PC-9 (cell line): ENCODE measurements at regions not wholly inside any gene's neighbourhood (a gene's known extent, or its start where the extent isn't known, plus 50 kb on each side); places are given as distances from the start of the nearest gene placed in this dataset.

Experiments used
- BruUV-seq: library from RNA; stranded (reverse); fragments of 400-500 nt; replicated peaks from 2 replicates; lab custom pipeline; 2021; lab: Mats Ljungman, UMichigan
- CTCF ChIA-PET: fragments of 300-600 bp; sonication (Branson Sonifier 250); formaldehyde crosslinking; loops from one replicate; lab custom pipeline; 2022; ENCODE audit warnings: antibody characterized with exemption; lab: Charles Lee
- POLR2A ChIA-PET: fragments of 300-600 bp; sonication (Branson Sonifier 250); formaldehyde crosslinking; loops from one replicate; lab custom pipeline; 2022; ENCODE audit warnings: antibody characterized with exemption; ENCODE audit not compliant: unreplicated experiment; lab: Charles Lee
- DNase-seq, 2 experiments: peaks; one replicate each; pipeline versions ENCODE4 v3.0.0 to v3.0.0-alpha.2; 2015 to 2022; ENCODE audit warnings: mixed read lengths in 1 of 2
- H2AFZ ChIP-seq: fragments of 200-600 bp; sonication (generic); 2 replicates; pipeline ENCODE4 v1.8.1; 2017; ENCODE audit warnings: antibody characterized with exemption
- H3F3A ChIP-seq: fragments of 200-600 bp; sonication (generic); 2 replicates; pipeline ENCODE4 v1.8.1; 2017; ENCODE audit warnings: antibody characterized with exemption, mild to moderate bottlenecking, low read depth; ENCODE audit not compliant: insufficient read depth
- H3K27ac ChIP-seq: fragments of 200-600 bp; sonication (generic); 2 replicates; pipeline ENCODE4 v1.6.1; 2016; ENCODE audit warnings: mixed run types
- H3K27me3 ChIP-seq: fragments of 200-600 bp; sonication (generic); 2 replicates; pipeline ENCODE4 v1.6.1; 2016; ENCODE audit warnings: low read depth, mixed run types; ENCODE audit not compliant: insufficient read depth
- H3K36me3 ChIP-seq: fragments of 200-600 bp; sonication (generic); 2 replicates; pipeline ENCODE4 v1.6.1; 2016; ENCODE audit warnings: low read depth, mixed run types
- H3K4me1 ChIP-seq: fragments of 200-600 bp; sonication (generic); replicated peaks from 2 replicates; pipeline ENCODE4 v1.6.1; 2016; ENCODE audit warnings: mixed run types; ENCODE audit not compliant: insufficient read depth
- H3K4me2 ChIP-seq: fragments of 200-600 bp; sonication (generic); 2 replicates; pipeline ENCODE4 v1.6.1; 2017; ENCODE audit warnings: mixed run types
- H3K4me3 ChIP-seq: fragments of 200-600 bp; sonication (generic); 2 replicates; pipeline ENCODE4 v1.6.1; 2016; ENCODE audit warnings: mixed run types
- H3K79me2 ChIP-seq: fragments of 200-600 bp; sonication (generic); 2 replicates; pipeline ENCODE4 v1.6.1; 2017; ENCODE audit warnings: low read depth, mixed run types
- H3K9me2 ChIP-seq: fragments of 200-600 bp; sonication (generic); 2 replicates; pipeline ENCODE4 v1.8.1; 2017; ENCODE audit warnings: mild to moderate bottlenecking; ENCODE audit not compliant: insufficient read depth
- H3K9me3 ChIP-seq: fragments of 200-600 bp; sonication (generic); 2 replicates; pipeline ENCODE4 v1.8.1; 2016; ENCODE audit warnings: low read depth; ENCODE audit not compliant: insufficient read depth
- H4K20me1 ChIP-seq: fragments of 200-600 bp; sonication (generic); 2 replicates; pipeline ENCODE4 v1.8.1; 2017; ENCODE audit not compliant: insufficient read depth
- CTCF ChIP-seq: fragments of 200-600 bp; sonication (generic); conservative IDR thresholded peaks from 2 replicates; pipeline ENCODE4 v1.6.1; 2017; ENCODE audit warnings: mixed run types, antibody characterized with exemption, mild to moderate bottlenecking, moderate library complexity
- EZH2 ChIP-seq: fragments of 200-600 bp; sonication (generic); IDR thresholded peaks from 2 replicates; pipeline ENCODE4 v1.8.0; 2017; ENCODE audit warnings: antibody characterized with exemption, low read depth
- intact Hi-C: fragments of 100-400 bp; cut with micrococcal nuclease; formaldehyde crosslinking; loops from one replicate; pipeline ENCODE4 v1.10.0; 2022; ENCODE audit not compliant: unreplicated experiment

GRCh38 chr1:99573431-99574217 is 72.3 kb upstream of the PALMD start:
- H4K20me1 ChIP-seq = no peaks in the 10 kb centered on the region
- H3K9me3 ChIP-seq = no peaks in the 10 kb centered on the region
- DNase-seq = no peak
- no peak for TF ChIP-seq CTCF
- no peak for TF ChIP-seq EZH2
- no peak overlapping the region for H3K4me3 ChIP-seq
- H3K27me3 ChIP-seq = no peaks in the 10 kb centered on the region
- H3K36me3 ChIP-seq = no peaks in the 10 kb centered on the region
- H3K4me1 ChIP-seq = no peaks in the 10 kb centered on the region
- intact Hi-C loops = no loop called here
- ChIA-PET POLR2A (no interaction called here), CTCF (no interaction called here)
- no peaks in the 10 kb centered on the region; the same call in 1 of the 2 replicates for H3K9me2 ChIP-seq
- no TSS peak for BruUV-seq
- no peak overlapping the region for H2AFZ ChIP-seq
- no peaks in the 10 kb centered on the region for H3F3A ChIP-seq
- no peak overlapping the region for H3K27ac ChIP-seq
- H3K4me2 ChIP-seq = no peak overlapping the region
- H3K79me2 ChIP-seq = no peaks in the 10 kb centered on the region

- DNase-seq = no peak
- H2AFZ ChIP-seq = no peak overlapping the region
- H3F3A ChIP-seq = no peaks in the 10 kb centered on the region
- intact Hi-C loops = no loop called here
- H3K4me3 ChIP-seq = no peak overlapping the region
- TF ChIP-seq EZH2 (no peak), CTCF (no peak)
- H3K4me1 ChIP-seq = no peaks in the 10 kb centered on the region
- CTCF ChIA-PET = no interaction called here
- no peak overlapping the region for H3K27ac ChIP-seq
- H4K20me1 ChIP-seq = no peaks in the 10 kb centered on the region
- no peak overlapping the region for H3K4me2 ChIP-seq
- H3K36me3 ChIP-seq = no peaks in the 10 kb centered on the region
- no peaks in the 10 kb centered on the region for H3K27me3 ChIP-seq
- peaks cover 4% of the 10 kb centered on the region; the same call in 1 of the 2 replicates for H3K9me2 ChIP-seq
- POLR2A ChIA-PET = no interaction called here
- no peaks in the 10 kb centered on the region for H3K79me2 ChIP-seq
- H3K9me3 ChIP-seq = no peaks in the 10 kb centered on the region
- no TSS peak for BruUV-seq
Observed at GRCh38 chr1:99577313-99577712, 68.6 kb upstream of the PALMD start.

- intact Hi-C loops = no loop called here
- H3K4me2 ChIP-seq = no peak overlapping the region
- CTCF ChIA-PET = interaction anchor here (0.5 kb wide), 1 partner anchor 398 kb away, joined by 19 read pairs; no protein-coding TSS in a partner anchor
- no peak for DNase-seq
- no TSS peak for BruUV-seq
- H3K36me3 ChIP-seq = no peaks in the 10 kb centered on the region
- H3K4me3 ChIP-seq = no peak overlapping the region
- H3K9me3 ChIP-seq = no peaks in the 10 kb centered on the region
- H2AFZ ChIP-seq = no peak overlapping the region; the same call in 1 of the 2 replicates
- H4K20me1 ChIP-seq = no peaks in the 10 kb centered on the region
- no peaks in the 10 kb centered on the region for H3K79me2 ChIP-seq
- POLR2A ChIA-PET = no interaction called here
- H3K27me3 ChIP-seq = no peaks in the 10 kb centered on the region
- H3K4me1 ChIP-seq = no peaks in the 10 kb centered on the region
- TF ChIP-seq EZH2 = no peak
- TF ChIP-seq CTCF = no peak
- no peaks in the 10 kb centered on the region for H3F3A ChIP-seq
- H3K27ac ChIP-seq = no peak overlapping the region
- peaks cover 4% of the 10 kb centered on the region; the same call in 1 of the 2 replicates for H3K9me2 ChIP-seq
Observed at GRCh38 chr1:99579691-99580172, 66.2 kb upstream of the PALMD start.
